K562 (cell line): ENCODE measurements at regions not wholly inside any gene's neighbourhood (a gene's known extent, or its start where the extent isn't known, plus 50 kb on each side); places are given as distances from the start of the nearest gene placed in this dataset.

Experiments
- ATAC-seq: fragments of 200-7000 bp; cut with Tn5 transposase; 3 replicates; pipeline ENCODE4 v1.9.1; 2020; ENCODE audit warnings: moderate library complexity
- BruUV-seq: library from RNA; stranded (reverse); fragments of 400-500 nt; replicated peaks from 2 replicates; lab custom pipeline; 2021; lab: Mats Ljungman, UMichigan
- CTCF ChIA-PET: fragments of 300-600 bp; formaldehyde crosslinking; extraction: SDS; loops from one replicate; lab custom pipeline; 2021; ENCODE audit warnings: low intra/inter-chr PET ratio; lab: Yijun Ruan, JAX
- POLR2A ChIA-PET: fragments of 300-600, 350-650 bp; sonication (Branson Sonifier 250); formaldehyde crosslinking; extraction: SDS; loops from one replicate; lab custom pipeline; 2021; ENCODE audit warnings: antibody characterized with exemption, inconsistent platforms; lab: Yijun Ruan, JAX
- DNase-seq, 4 experiments: peaks; one replicate each; pipeline versions ENCODE4 v3.0.0 to v3.0.0-alpha.2; 2011 to 2018; ENCODE audit warnings: low spot score in 3 of 4, mixed read lengths in 3 of 4; ENCODE audit errors: extremely low read depth in 1 of 4
- FAIRE-seq: peaks from 2 replicates; lab custom pipeline; 2011; peaks lifted over from hg19 to GRCh38; lab: Jason Lieb, UNC
- H2AFZ ChIP-seq: 2 replicates; pipeline ENCODE4 v1.6.0; 2011; ENCODE audit warnings: low read depth, low read length, control low read depth, inconsistent platforms
- H3K27ac ChIP-seq: fragments of 200-600 bp; 3 replicates; pipeline ENCODE4 v1.8.0; 2011; ENCODE audit warnings: low read depth, mild to moderate bottlenecking, control low read depth, inconsistent platforms, low read length, moderate library complexity, mixed read lengths; ENCODE audit errors: extremely low read depth
- H3K27me3 ChIP-seq, 2 experiments: fragments of 300-600 bp in 1 of 2; 2 replicates in 1 of 2; 3 replicates in 1 of 2; pipeline versions ENCODE4 v1.6.0 to v1.8.0; 2011; ENCODE audit warnings: inconsistent platforms in 2 of 2, low read length in 2 of 2, mild to moderate bottlenecking in 1 of 2, mixed read lengths in 1 of 2, moderate library complexity in 1 of 2; ENCODE audit not compliant: control insufficient read depth in 2 of 2, insufficient read depth in 2 of 2
- H3K36me3 ChIP-seq: fragments of 300-600 bp; 3 replicates; pipeline ENCODE4 v1.8.0; 2011; ENCODE audit warnings: mild to moderate bottlenecking, low read length, inconsistent platforms; ENCODE audit not compliant: control insufficient read depth, insufficient read depth
- H3K4me1 ChIP-seq, 2 experiments: fragments of 200-600 bp in 1 of 2; replicated peaks in 1 of 2; 2 replicates in 1 of 2; 3 replicates in 1 of 2; pipeline versions ENCODE4 v1.5.1 to v1.8.0; 2011; ENCODE audit warnings: inconsistent platforms in 2 of 2, low read length in 2 of 2, mild to moderate bottlenecking in 1 of 2, mixed read lengths in 1 of 2, moderate library complexity in 1 of 2; ENCODE audit not compliant: control insufficient read depth in 2 of 2, insufficient read depth in 2 of 2
- H3K4me2 ChIP-seq: 2 replicates; pipeline ENCODE4 v1.6.1; 2011; ENCODE audit warnings: low read length, control low read depth, inconsistent platforms, mixed read lengths; ENCODE audit not compliant: insufficient read depth
- H3K4me3 ChIP-seq: fragments of 200-600 bp; sonication (generic), shearing (Covaris generic); 2 replicates; pipeline ENCODE4 v1.5.1; 2016; ENCODE audit warnings: control low read depth, inconsistent platforms
- H3K79me2 ChIP-seq: fragments of 200-600 bp; 3 replicates; pipeline ENCODE4 v1.8.0; 2011; ENCODE audit warnings: low read length, inconsistent platforms; ENCODE audit not compliant: control insufficient read depth, insufficient read depth
- H3K9ac ChIP-seq, 2 experiments: 2 replicates each; pipeline versions ENCODE4 v1.6.0 to v1.6.1; 2011; ENCODE audit warnings: low read depth in 2 of 2, low read length in 2 of 2, control low read depth in 1 of 2, inconsistent platforms in 1 of 2, mild to moderate bottlenecking in 1 of 2, mixed read lengths in 1 of 2; ENCODE audit not compliant: insufficient read depth in 1 of 2
- H3K9me1 ChIP-seq: one replicate; pipeline ENCODE4 v1.6.0; 2011; ENCODE audit warnings: inconsistent platforms, mild to moderate bottlenecking, low read length, moderate library complexity; ENCODE audit not compliant: control insufficient read depth, insufficient read depth
- H3K9me3 ChIP-seq: replicated peaks from 2 replicates; pipeline ENCODE4 v1.5.1; 2011; ENCODE audit warnings: low read depth, low read length, inconsistent platforms; ENCODE audit not compliant: control insufficient read depth, insufficient read depth
- H4K20me1 ChIP-seq: replicated peaks from 2 replicates; pipeline ENCODE4 v1.6.1; 2011; ENCODE audit warnings: low read length, inconsistent platforms, mixed read lengths; ENCODE audit not compliant: control insufficient read depth, insufficient read depth
- ETV1 ChIP-seq: fragments of 450-650 bp; conservative IDR thresholded peaks from 2 replicates; pipeline ENCODE4 v1.6.1; 2016; ENCODE audit warnings: missing genetic modification characterization, control low read depth, low read depth, missing compliant biosample characterization
- HOMEZ ChIP-seq: fragments of 250-450 bp; sonication (Bioruptor Pico); IDR thresholded peaks from 2 replicates; pipeline ENCODE4 v1.4.0; 2020; ENCODE audit warnings: mild to moderate bottlenecking, moderate library complexity
- IFI16 ChIP-seq: fragments of 250-450 bp; sonication (Bioruptor Pico); IDR thresholded peaks from 2 replicates; pipeline ENCODE4 v2.1.2; 2022; ENCODE audit warnings: mild to moderate bottlenecking, inconsistent platforms
- ILK ChIP-seq: fragments of 450-650 bp; IDR thresholded peaks from 2 replicates; pipeline ENCODE4 v1.6.1; 2016; ENCODE audit warnings: missing genetic modification characterization, low read depth, mild to moderate bottlenecking, missing compliant biosample characterization, moderate library complexity, borderline replicate concordance
- NRF1 ChIP-seq, 2 experiments: fragments of 450-650 bp; IDR thresholded peaks in 1 of 2; conservative IDR thresholded peaks in 1 of 2; 2 replicates each; pipeline ENCODE4 v1.6.1; 2014; ENCODE audit warnings: mild to moderate bottlenecking in 2 of 2
- SMC3 ChIP-seq: conservative IDR thresholded peaks from 2 replicates; pipeline ENCODE4 v1.6.1; 2011; ENCODE audit warnings: low read depth, low read length, improper control_type of control experiment; ENCODE audit not compliant: insufficient read depth
- TOE1 ChIP-seq, 2 experiments: fragments of 450-650 bp in 1 of 2; sonication (generic) in 1 of 2; formaldehyde crosslinking in 1 of 2; IDR thresholded peaks; 2 replicates each; pipeline versions ENCODE4 v1.7.1 to v1.8.0; 2016 to 2022; ENCODE audit warnings: borderline replicate concordance in 2 of 2, mild to moderate bottlenecking in 2 of 2, antibody characterized with exemption in 1 of 2, inconsistent platforms in 1 of 2, low read depth in 1 of 2, missing genetic modification reagents in 1 of 2, moderate library complexity in 1 of 2
- ZNF274 ChIP-seq: IDR thresholded peaks from 2 replicates; pipeline ENCODE4 v1.6.1; 2011; ENCODE audit warnings: low read depth, mild to moderate bottlenecking, low read length, moderate library complexity, borderline replicate concordance
- ZNF512 ChIP-seq: IDR thresholded peaks from 2 replicates; pipeline ENCODE4 v1.6.1; 2016; ENCODE audit warnings: missing genetic modification characterization, missing compliant biosample characterization
- ZNF717 ChIP-seq: fragments of 250-450 bp; sonication (Bioruptor Pico); IDR thresholded peaks from 2 replicates; pipeline ENCODE4 v1.5.0; 2021
- WGBS: fragments of 100-300 bp; shearing (Covaris generic); methylation state at CpG from one replicate; pipeline ENCODE4 v1.1.6; 2016; ENCODE audit warnings: low coverage, mixed read lengths; ENCODE audit not compliant: insufficient coverage; ENCODE audit errors: missing lambda C conversion rate; 5-methylcytosine and 5-hydroxymethylcytosine counted together
- in situ Hi-C: fragments of 300-500 bp; cut with MboI; formaldehyde crosslinking; loops from 4 replicates; pipeline ENCODE4 v1.15.0; 2018; ENCODE audit warnings: inconsistent platforms, mixed read lengths
- intact Hi-C: fragments of 100-400 bp; cut with micrococcal nuclease; formaldehyde crosslinking; loops from 2 replicates; pipeline ENCODE4 v1.14.2; 2022

DNA sequence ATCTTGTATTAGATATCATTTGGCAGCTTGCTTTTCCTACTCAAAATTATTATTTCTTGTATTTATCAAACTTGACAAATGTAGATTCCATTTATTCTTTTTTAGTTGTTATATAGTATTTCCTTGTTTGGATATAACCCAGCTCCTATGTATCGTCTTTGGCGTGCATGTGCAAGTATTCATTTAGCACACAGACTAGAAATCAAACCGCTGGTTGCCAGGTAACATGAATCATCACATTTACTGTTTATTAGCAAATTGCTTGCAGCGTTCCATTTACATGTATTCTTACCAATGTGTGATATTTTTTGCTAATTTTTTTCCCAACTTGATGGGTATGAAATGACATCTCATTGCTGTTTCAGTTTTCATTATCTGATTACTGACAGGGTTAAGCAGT is 2089.7 kb upstream of the CELF4 start (continued):
- TF ChIP-seq TOE1 (IDR thresholded peaks at IDR 0.05; ENCODE audit: borderline replicate concordance) (no peak), TOE1 (CRISPR knock-in tag; IDR thresholded peaks at IDR 0.05; ENCODE audit: borderline replicate concordance, low read depth) (no peak), ETV1 (tag) (no peak)

DNA sequence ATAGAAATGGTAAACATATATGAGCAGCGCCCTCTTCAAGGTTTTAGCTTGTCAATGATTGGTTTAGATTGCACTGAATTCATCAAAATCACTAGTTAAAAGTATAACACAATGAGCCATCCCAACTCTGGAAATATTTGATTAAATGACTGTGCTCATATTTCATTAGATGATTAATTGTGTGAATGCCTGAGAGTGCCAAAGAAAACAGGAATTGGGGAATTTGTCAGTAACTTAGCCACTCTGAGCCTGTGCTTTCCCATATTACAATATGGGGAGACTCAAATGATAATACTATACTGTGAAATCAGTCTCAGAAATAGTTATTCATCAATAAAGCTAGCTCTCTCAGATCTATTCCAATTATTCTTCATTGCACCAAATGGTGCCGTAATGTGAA is 2087.6 kb upstream of the CELF4 start:
- Histone ChIP-seq H3K4me3 (no peak overlapping the region), H3K4me2 (no peak overlapping the region), H3K9me3 (no peaks in the 10 kb centered on the region), H3K27ac (no peak overlapping the region), H3K9me1 (no peaks in the 10 kb centered on the region), H3K27me3 (no peaks in the 10 kb centered on the region), H3K4me1 (no peaks in the 10 kb centered on the region), H3K9ac (no peak overlapping the region), H4K20me1 (no peaks in the 10 kb centered on the region), H3K36me3 (no peaks in the 10 kb centered on the region), H3K79me2 (no peaks in the 10 kb centered on the region), H2AFZ (no peak overlapping the region)
- POLR2A ChIA-PET, result no interaction called here
- TF ChIP-seq IFI16 (CRISPR knock-in tag) (no peak), NRF1 (conservative IDR thresholded peaks at IDR 0.05 in 1 of 2, IDR thresholded peaks at IDR 0.05 in 1 of 2) (no peak), SMC3 (no peak), ZNF274 (no peak), ZNF717 (no peak), ZNF512 (tag) (no peak), HOMEZ (CRISPR knock-in tag) (no peak), ILK (no peak)
- in situ Hi-C loops (no loop called here), intact Hi-C loops (no loop called here)
- FAIRE-seq, result no peak
- CTCF ChIA-PET, result interaction anchor here (0.6 kb wide), 1 partner anchor 215 kb away, joined by 7 read pairs; no protein-coding TSS in a partner anchor
- BruUV-seq, result no TSS peak
- no peak for DNase-seq
- WGBS, result 3% methylated on average over 2 of the region's 2 CpGs
- no peak for ATAC-seq
